HCT116 (cell line): ENCODE measurements at regions not wholly inside any gene's neighbourhood (a gene's known extent, or its start where the extent isn't known, plus 50 kb on each side); places are given as distances from the start of the nearest gene placed in this dataset.

Experiments used
- ATAC-seq: fragments of 200-7000 bp; cut with Tn5 transposase; 2 replicates; pipeline ENCODE4 v1.9.1; 2020; ENCODE audit warnings: mild to moderate bottlenecking, moderate library complexity
- BruUV-seq: library from RNA; stranded (reverse); fragments of 400-500 nt; replicated peaks from 2 replicates; lab custom pipeline; 2021; lab: Mats Ljungman, UMichigan
- CTCF ChIA-PET: fragments of 300-600 bp; sonication (Branson Sonifier 250); formaldehyde crosslinking; loops from one replicate; lab custom pipeline; 2021; ENCODE audit warnings: antibody characterized with exemption; lab: Charles Lee
- POLR2A ChIA-PET: fragments of 300-600, 350-600 bp; sonication (Branson Sonifier 250); formaldehyde crosslinking; loops from one replicate; lab custom pipeline; 2021; ENCODE audit warnings: antibody characterized with exemption; lab: Charles Lee
- RAD21 ChIA-PET, 2 experiments: fragments of 300-600 bp; sonication (Branson Sonifier 250); formaldehyde crosslinking; loops; one replicate each; lab custom pipeline; 2023; ENCODE audit warnings: low total read pairs in 2 of 2; ENCODE audit not compliant: uncharacterized antibody in 2 of 2, unreplicated experiment in 2 of 2, low non-redundant PET in 1 of 2; lab: Charles Lee
- DNase-seq: peaks from one replicate; pipeline ENCODE4 v3.0.0-alpha.2; 2010; ENCODE audit warnings: low read depth, low spot score
- H2AFZ ChIP-seq: fragments of 200-600 bp; shearing (Covaris generic), sonication (generic); 2 replicates; pipeline ENCODE4 v1.6.1; 2017; ENCODE audit warnings: low read depth, mixed run types, mixed read lengths, antibody characterized with exemption, low read length; ENCODE audit not compliant: poor library complexity, severe bottlenecking
- H3K27ac ChIP-seq: 2 replicates; pipeline ENCODE4 v1.5.1; 2012; ENCODE audit warnings: low read depth, low read length
- H3K27me3 ChIP-seq: fragments of 200-600 bp; sonication (generic); 2 replicates; pipeline ENCODE4 v1.6.1; 2016; ENCODE audit warnings: mixed run types, low read length, mixed read lengths; ENCODE audit not compliant: insufficient read depth
- H3K36me3 ChIP-seq, 2 experiments: fragments of 200-500 bp in 1 of 2; fragments of 200-600 bp in 1 of 2; sonication (Bioruptor generic) in 1 of 2; sonication (generic) in 1 of 2; 2 replicates each; pipeline versions ENCODE4 v1.5.1 to v1.6.1; 2014 to 2016; ENCODE audit warnings: low read length in 2 of 2, inconsistent platforms in 1 of 2, mixed read lengths in 1 of 2, mixed run types in 1 of 2; ENCODE audit not compliant: insufficient read depth in 2 of 2, control insufficient read depth in 1 of 2
- H3K4me1 ChIP-seq, 2 experiments: fragments of 200-600 bp in 1 of 2; sonication (generic) in 1 of 2; 2 replicates each; pipeline versions ENCODE4 v1.5.1 to v1.6.1; 2012 to 2017; ENCODE audit warnings: low read length in 2 of 2, inconsistent platforms in 1 of 2, mild to moderate bottlenecking in 1 of 2, mixed read lengths in 1 of 2, mixed run types in 1 of 2, moderate library complexity in 1 of 2; ENCODE audit not compliant: insufficient read depth in 2 of 2, control insufficient read depth in 1 of 2
- H3K4me2 ChIP-seq: fragments of 200-600 bp; sonication (generic); 2 replicates; pipeline ENCODE4 v1.6.1; 2017; ENCODE audit warnings: mixed run types, low read length, mixed read lengths
- H3K4me3 ChIP-seq, 2 experiments: fragments of 200-600 bp in 1 of 2; sonication (generic) in 1 of 2; replicated peaks in 1 of 2; 2 replicates each; pipeline ENCODE4 v1.5.1; 2011 to 2016; ENCODE audit warnings: low read length in 2 of 2, control low read depth in 1 of 2, low read depth in 1 of 2, mild to moderate bottlenecking in 1 of 2, mixed read lengths in 1 of 2, mixed run types in 1 of 2
- H3K79me2 ChIP-seq: fragments of 200-600 bp; sonication (generic); 2 replicates; pipeline ENCODE4 v1.6.1; 2017; ENCODE audit warnings: mild to moderate bottlenecking, mixed run types, low read length, moderate library complexity, mixed read lengths; ENCODE audit not compliant: insufficient read depth
- H3K9ac ChIP-seq: fragments of 200-600 bp; sonication (generic); 2 replicates; pipeline ENCODE4 v1.6.1; 2016; ENCODE audit warnings: low read length, mixed read lengths
- H3K9me2 ChIP-seq: fragments of 200-600 bp; sonication (generic), shearing (Covaris generic); 2 replicates; pipeline ENCODE4 v1.6.1; 2017; ENCODE audit warnings: mixed run types, mild to moderate bottlenecking, moderate library complexity; ENCODE audit not compliant: insufficient read depth
- H3K9me3 ChIP-seq, 2 experiments: fragments of 200-500 bp in 1 of 2; fragments of 200-600 bp in 1 of 2; sonication (Bioruptor generic) in 1 of 2; sonication (generic) in 1 of 2; 2 replicates each; pipeline ENCODE4 v1.6.1; 2014 to 2017; ENCODE audit warnings: low read length in 2 of 2, mixed read lengths in 2 of 2, inconsistent platforms in 1 of 2, low read depth in 1 of 2, mild to moderate bottlenecking in 1 of 2, mixed run types in 1 of 2, moderate library complexity in 1 of 2; ENCODE audit not compliant: control insufficient read depth in 1 of 2, insufficient read depth in 1 of 2
- H4K20me1 ChIP-seq: fragments of 200-600 bp; sonication (generic), shearing (Covaris generic); 2 replicates; pipeline ENCODE4 v1.6.1; 2017; ENCODE audit warnings: mixed run types, mild to moderate bottlenecking, moderate library complexity; ENCODE audit not compliant: insufficient read depth
- ATF3 ChIP-seq: IDR thresholded peaks from 2 replicates; pipeline ENCODE4 v1.6.1; 2012
- CBX3 ChIP-seq: IDR thresholded peaks from 2 replicates; pipeline ENCODE4 v1.6.1; 2012; ENCODE audit warnings: low read depth
- CEBPB ChIP-seq: IDR thresholded peaks from 2 replicates; pipeline ENCODE4 v1.6.1; 2012; ENCODE audit warnings: low read depth
- EGR1 ChIP-seq: IDR thresholded peaks from 2 replicates; pipeline ENCODE4 v1.6.1; 2012; ENCODE audit warnings: low read depth
- EZH2 ChIP-seq: fragments of 200-600 bp; sonication (generic); IDR thresholded peaks from 2 replicates; pipeline ENCODE4 v1.6.1; 2017; ENCODE audit warnings: antibody characterized with exemption, mixed run types
- FOSL1 ChIP-seq: IDR thresholded peaks from 2 replicates; pipeline ENCODE4 v1.6.1; 2012; ENCODE audit warnings: low read depth
- POLR2AphosphoS5 ChIP-seq: IDR thresholded peaks from 2 replicates; pipeline ENCODE4 v1.6.1; 2011; ENCODE audit warnings: mild to moderate bottlenecking, low read depth, low read length, moderate library complexity
- SIN3A ChIP-seq: IDR thresholded peaks from 2 replicates; pipeline ENCODE4 v1.6.1; 2012; ENCODE audit warnings: low read depth
- SRF ChIP-seq: IDR thresholded peaks from 2 replicates; pipeline ENCODE4 v1.6.1; 2012; ENCODE audit warnings: low read depth
- TCF7L2 ChIP-seq: IDR thresholded peaks from 2 replicates; pipeline ENCODE4 v1.7.0; 2011; ENCODE audit warnings: borderline replicate concordance, inconsistent platforms; ENCODE audit not compliant: insufficient read depth, insufficient read length; ENCODE audit errors: extremely low read depth
- YY1 ChIP-seq: IDR thresholded peaks from 2 replicates; pipeline ENCODE4 v1.6.1; 2011; ENCODE audit warnings: low read length, low read depth, moderate library complexity, mild to moderate bottlenecking; ENCODE audit not compliant: insufficient replicate concordance; ENCODE audit errors: extremely low read depth
- ZFX ChIP-seq: fragments of 450-650 bp; IDR thresholded peaks from 2 replicates; pipeline ENCODE4 v1.6.1; 2017
- ZNF274 ChIP-seq: fragments of 200-500 bp; sonication (Bioruptor generic); IDR thresholded peaks from 2 replicates; pipeline ENCODE4 v1.6.1; 2014; ENCODE audit warnings: mild to moderate bottlenecking, low read depth, low read length, inconsistent platforms
- intact Hi-C: fragments of 100-400 bp; cut with micrococcal nuclease; formaldehyde crosslinking; loops from 2 replicates; pipeline ENCODE4 v1.10.0; 2022
- TF ChIP-seq, protein P1 (sequence below): IDR thresholded peaks from 2 replicates; pipeline ENCODE4 v1.6.1; 2012

GRCh38 chr1:244173240-244173639 is 122.2 kb downstream of the ZBTB18 start:
- Histone ChIP-seq H3K4me3 (no peak overlapping the region), H3K9me2 (no peaks in the 10 kb centered on the region), H3K9ac (no peak overlapping the region), H3K4me1 (no peaks in the 10 kb centered on the region), H3K27me3 (no peaks in the 10 kb centered on the region), H3K27ac (no peak overlapping the region), H3K79me2 (no peaks in the 10 kb centered on the region), H4K20me1 (no peaks in the 10 kb centered on the region), H3K36me3 (no peaks in the 10 kb centered on the region), H3K9me3 (no peaks in the 10 kb centered on the region), H3K4me2 (no peak overlapping the region), H2AFZ (no peak overlapping the region)
- ATAC-seq (no peak), DNase-seq (no peak)
- TF ChIP-seq POLR2AphosphoS5 (no peak), ZFX (no peak), SRF (no peak), EZH2 (no peak), CBX3 (no peak), SIN3A (no peak), EGR1 (no peak), TCF7L2 (no peak), FOSL1 (no peak), CEBPB (no peak)
- TF ChIP-seq, protein P1, sequence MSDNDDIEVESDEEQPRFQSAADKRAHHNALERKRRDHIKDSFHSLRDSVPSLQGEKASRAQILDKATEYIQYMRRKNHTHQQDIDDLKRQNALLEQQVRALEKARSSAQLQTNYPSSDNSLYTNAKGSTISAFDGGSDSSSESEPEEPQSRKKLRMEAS = no peak
- ChIA-PET RAD21 (no interaction called here), POLR2A (interaction anchor here (1.5 kb wide), 1 partner anchor 9 kb away, joined by 4 read pairs; no protein-coding TSS in a partner anchor), CTCF (no interaction called here)
- BruUV-seq = no TSS peak
- intact Hi-C loops = no loop called here

- ChIA-PET CTCF (no interaction called here), POLR2A (interaction anchor here (1.5 kb wide), 1 partner anchor 10 kb away, joined by 4 read pairs; no protein-coding TSS in a partner anchor), RAD21 (no interaction called here)
- H3K4me1 ChIP-seq = no peaks in the 10 kb centered on the region
- ATAC-seq = no peak
- intact Hi-C loops = no loop called here
- H3K27me3 ChIP-seq = no peaks in the 10 kb centered on the region
- H3K9me3 ChIP-seq = no peaks in the 10 kb centered on the region
- no peaks in the 10 kb centered on the region for H3K9me2 ChIP-seq
- no peak overlapping the region for H2AFZ ChIP-seq
- no peak for DNase-seq
- H3K36me3 ChIP-seq = no peaks in the 10 kb centered on the region
- H3K4me3 ChIP-seq = no peak overlapping the region
- BruUV-seq = no TSS peak
- H3K4me2 ChIP-seq = no peak overlapping the region
- H4K20me1 ChIP-seq = no peaks in the 10 kb centered on the region
- TF ChIP-seq YY1 = no peak
- TF ChIP-seq ZNF274 = no peak
- TF ChIP-seq ATF3 = no peak
- no peak for TF ChIP-seq SRF
- H3K27ac ChIP-seq = no peak overlapping the region
- no peaks in the 10 kb centered on the region for H3K79me2 ChIP-seq
- H3K9ac ChIP-seq = no peak overlapping the region
Measured at GRCh38 chr1:244173769-244174168, 122.7 kb downstream of the ZBTB18 start.
